ENCODE measurements at regions not wholly inside any gene's neighbourhood (a gene's known extent, or its start where the extent isn't known, plus 50 kb on each side); places are given as distances from the start of the nearest gene placed in this dataset.
"Not testable (repeated sequence)": the region's sequence is repeated elsewhere in the genome, so short reads cannot be mapped to it uniquely, and the experiment has no call there.

GRCh38 chr1:100811808-100812207 lies 82.8 kb downstream of the EXTL2 start:
- TF ChIP-seq CTCF (IDR thresholded peaks at IDR 0.05) (no peak), POLR2A (IDR thresholded peaks at IDR 0.05) (no peak), EP300 (IDR thresholded peaks at IDR 0.05) (no peak), POLR2AphosphoS5 (IDR thresholded peaks at IDR 0.05) (no peak)
- WGBS, 2 donors (ENCODE audit: low coverage in 1 of 2): 73 to 85% methylated on average over 1 of the region's 1 CpG

GRCh38 chr1:100814938-100815337 lies 79.7 kb downstream of the EXTL2 start:
- not testable (repeated sequence) for H3K27ac ChIP-seq, H3K27me3 ChIP-seq, H3K36me3 ChIP-seq, H3K9me3 ChIP-seq, H3K4me3 ChIP-seq, ATAC-seq, H3K4me1 ChIP-seq
- WGBS, 2 donors (ENCODE audit: low coverage in 1 of 2): 83 to 93% methylated on average over 3 of the region's 3 CpGs

More at GRCh38 chr1:100811808-100812207, 82.8 kb downstream of the EXTL2 start:
- no peaks in the 10 kb centered on the region for H3K36me3 ChIP-seq
- H3K4me3 ChIP-seq: no peak overlapping the region
- no peaks in the 10 kb centered on the region for H3K27me3 ChIP-seq
- no peak for ATAC-seq
- H3K4me1 ChIP-seq: no peaks in the 10 kb centered on the region
- no peak overlapping the region for H3K27ac ChIP-seq
- H3K9me3 ChIP-seq: no peaks in the 10 kb centered on the region

- H3K4me1 ChIP-seq: no peaks in the 10 kb centered on the region
- H3K27ac ChIP-seq: no peak overlapping the region
- TF ChIP-seq EP300 (IDR thresholded peaks at IDR 0.05) (no peak), POLR2AphosphoS5 (IDR thresholded peaks at IDR 0.05) (no peak), CTCF (IDR thresholded peaks at IDR 0.05) (no peak), POLR2A (IDR thresholded peaks at IDR 0.05) (no peak)
- H3K4me3 ChIP-seq: no peak overlapping the region
- 58 to 87% methylated on average over 3 of the region's 3 CpGs for WGBS, 2 donors (ENCODE audit: low coverage in 1 of 2)
- H3K27me3 ChIP-seq: no peaks in the 10 kb centered on the region
- H3K36me3 ChIP-seq: no peaks in the 10 kb centered on the region
- no peak for ATAC-seq
- no peaks in the 10 kb centered on the region for H3K9me3 ChIP-seq
Measured at GRCh38 chr1:100816049-100816448, 78.6 kb downstream of the EXTL2 start.

- not testable (repeated sequence) for H3K27me3 ChIP-seq, H3K4me1 ChIP-seq, H3K36me3 ChIP-seq, H3K27ac ChIP-seq, H3K4me3 ChIP-seq, ATAC-seq, H3K9me3 ChIP-seq
- 20% methylated on average over 1 of the region's 6 CpGs; no CpG with 5 or more reads in 1 of the 2 donors for WGBS, 2 donors (ENCODE audit: low coverage in 1 of 2)
Measured at GRCh38 chr1:100820195-100820594, 74.4 kb downstream of the EXTL2 start.

- H3K27me3 ChIP-seq, H3K27ac ChIP-seq, H3K36me3 ChIP-seq, H3K4me3 ChIP-seq, H3K9me3 ChIP-seq, ATAC-seq, H3K4me1 ChIP-seq: not testable (repeated sequence)
- 80 to 95% methylated on average over 2 of the region's 2 CpGs for WGBS, 2 donors (ENCODE audit: low coverage in 1 of 2)
Measured at GRCh38 chr1:100821919-100822318, 72.7 kb downstream of the EXTL2 start.
